ENCODE measurements at regions not wholly inside any gene's neighbourhood (a gene's known extent, or its start where the extent isn't known, plus 50 kb on each side); places are given as distances from the start of the nearest gene placed in this dataset.

DNA sequence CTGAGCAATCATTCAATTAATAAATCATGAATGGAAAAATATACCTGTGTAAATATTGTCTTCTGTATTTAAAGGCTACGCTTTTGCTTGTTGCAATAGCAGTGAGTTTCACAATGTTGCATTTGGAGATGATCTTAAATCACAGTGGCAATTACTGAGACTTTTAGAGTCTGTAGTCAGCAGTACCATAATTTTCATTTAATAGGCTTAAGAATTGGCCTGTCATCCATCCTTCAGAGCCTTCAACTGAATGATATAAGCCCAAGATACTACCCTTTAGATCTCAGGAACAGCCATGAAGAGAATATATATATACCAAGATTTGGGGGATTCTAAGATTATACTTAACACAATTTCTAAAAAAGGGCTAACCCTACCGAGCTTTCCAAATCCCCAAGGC lies 458.1 kb downstream of the GBE1 start:
- no peak overlapping the region for H3K27ac ChIP-seq
- TF ChIP-seq, protein P1, sequence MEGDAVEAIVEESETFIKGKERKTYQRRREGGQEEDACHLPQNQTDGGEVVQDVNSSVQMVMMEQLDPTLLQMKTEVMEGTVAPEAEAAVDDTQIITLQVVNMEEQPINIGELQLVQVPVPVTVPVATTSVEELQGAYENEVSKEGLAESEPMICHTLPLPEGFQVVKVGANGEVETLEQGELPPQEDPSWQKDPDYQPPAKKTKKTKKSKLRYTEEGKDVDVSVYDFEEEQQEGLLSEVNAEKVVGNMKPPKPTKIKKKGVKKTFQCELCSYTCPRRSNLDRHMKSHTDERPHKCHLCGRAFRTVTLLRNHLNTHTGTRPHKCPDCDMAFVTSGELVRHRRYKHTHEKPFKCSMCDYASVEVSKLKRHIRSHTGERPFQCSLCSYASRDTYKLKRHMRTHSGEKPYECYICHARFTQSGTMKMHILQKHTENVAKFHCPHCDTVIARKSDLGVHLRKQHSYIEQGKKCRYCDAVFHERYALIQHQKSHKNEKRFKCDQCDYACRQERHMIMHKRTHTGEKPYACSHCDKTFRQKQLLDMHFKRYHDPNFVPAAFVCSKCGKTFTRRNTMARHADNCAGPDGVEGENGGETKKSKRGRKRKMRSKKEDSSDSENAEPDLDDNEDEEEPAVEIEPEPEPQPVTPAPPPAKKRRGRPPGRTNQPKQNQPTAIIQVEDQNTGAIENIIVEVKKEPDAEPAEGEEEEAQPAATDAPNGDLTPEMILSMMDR (IDR thresholded peaks at IDR 0.05), result no peak
- TF ChIP-seq ZFX (IDR thresholded peaks at IDR 0.05; ENCODE audit: borderline replicate concordance), result no peak

DNA sequence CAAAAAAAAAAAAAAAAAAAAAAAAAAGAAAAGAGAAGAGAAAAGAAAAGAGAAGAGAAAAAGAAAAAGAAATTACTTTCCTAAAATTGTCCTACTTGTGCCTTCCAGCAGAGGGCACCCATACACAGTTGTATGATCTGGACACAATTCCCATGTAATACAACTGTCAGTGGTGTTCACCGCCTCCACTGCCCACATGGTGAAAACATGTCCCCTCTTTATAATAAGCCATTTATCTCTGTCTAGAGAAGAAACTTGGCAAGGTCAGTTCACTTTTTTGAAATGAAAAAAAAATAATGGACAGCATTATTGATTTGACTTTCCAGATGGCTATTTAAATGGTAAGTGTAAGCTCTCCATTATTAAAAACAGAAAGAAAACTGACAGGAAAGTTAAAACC lies 459.4 kb downstream of the GBE1 start:
- H3K27ac ChIP-seq, result no peak overlapping the region
- TF ChIP-seq, protein P1 (IDR thresholded peaks at IDR 0.05), result peak; percentile 89
- no peak for TF ChIP-seq ZFX (IDR thresholded peaks at IDR 0.05; ENCODE audit: borderline replicate concordance)

DNA sequence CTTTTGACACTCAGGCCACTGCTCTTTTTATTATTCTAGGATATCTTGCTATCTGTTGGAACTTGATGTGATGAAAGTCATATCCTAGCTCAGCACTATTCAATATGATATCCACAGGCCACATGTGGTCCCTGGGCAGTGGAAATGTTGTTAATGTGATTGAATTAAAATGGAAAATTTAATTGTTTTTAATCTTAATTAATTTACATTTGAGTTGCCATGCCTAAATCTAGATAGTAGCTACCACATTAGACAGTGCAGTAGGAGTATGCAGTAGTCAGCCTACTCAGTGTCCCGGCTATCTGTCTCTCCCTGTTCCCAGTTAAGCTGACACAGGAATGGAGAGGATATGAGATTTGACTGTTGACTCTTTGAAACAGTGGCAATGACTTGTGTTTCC lies 460.2 kb downstream of the GBE1 start:
- TF ChIP-seq, protein P1 (IDR thresholded peaks at IDR 0.05), result no peak
- TF ChIP-seq ZFX (IDR thresholded peaks at IDR 0.05; ENCODE audit: borderline replicate concordance), result no peak
- no peak overlapping the region for H3K27ac ChIP-seq

DNA sequence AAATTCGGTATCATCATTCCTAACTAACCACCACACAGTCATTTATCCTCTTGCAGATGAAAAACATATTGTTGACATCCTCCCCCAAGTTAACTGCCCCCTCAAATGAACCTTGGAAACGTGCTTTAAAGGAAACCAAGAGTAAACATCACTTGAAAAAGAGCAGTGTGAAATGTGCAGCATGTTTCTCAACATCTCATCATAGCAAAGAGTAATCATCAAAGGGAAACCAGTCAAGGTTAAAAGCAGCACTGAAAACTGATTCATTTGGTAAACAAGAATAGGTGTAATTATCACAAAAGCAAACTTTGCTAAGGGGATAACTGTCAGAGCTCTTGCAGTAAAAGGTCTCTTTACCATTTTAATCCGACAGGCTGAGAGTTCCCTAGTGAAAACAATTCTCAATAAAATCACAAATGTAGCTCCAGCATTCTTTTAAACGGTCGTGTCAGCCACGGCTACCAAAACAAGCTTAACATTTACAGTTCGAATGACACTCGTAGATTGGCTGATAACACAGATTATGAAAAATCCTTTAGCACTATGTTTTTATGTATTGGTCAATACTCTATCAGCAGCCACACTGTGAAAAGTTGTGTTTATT lies 461.0 kb downstream of the GBE1 start:
- no peak overlapping the region for H3K27ac ChIP-seq
- TF ChIP-seq, protein P1 (IDR thresholded peaks at IDR 0.05), result no peak
- TF ChIP-seq ZFX (IDR thresholded peaks at IDR 0.05; ENCODE audit: borderline replicate concordance), result no peak

DNA sequence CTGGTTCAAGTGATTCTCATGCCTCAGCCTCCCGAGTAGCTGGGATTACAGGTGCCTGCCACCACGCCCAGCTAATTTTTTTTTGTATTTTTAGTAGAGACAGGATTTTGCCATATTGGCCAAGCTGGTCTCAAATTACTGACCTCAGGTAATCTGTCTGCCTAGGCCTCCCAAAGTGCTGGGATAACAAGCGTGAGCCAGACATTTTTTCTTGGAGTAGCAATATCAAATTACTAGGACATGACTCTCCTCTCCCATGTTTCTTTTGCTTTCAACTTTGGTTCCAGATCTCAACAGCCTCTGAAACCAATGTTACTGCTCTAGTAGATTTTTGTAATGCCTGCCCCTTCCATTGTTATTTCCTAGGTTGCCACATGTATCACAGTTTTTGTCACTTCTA lies 462.0 kb downstream of the GBE1 start:
- no peak overlapping the region for H3K27ac ChIP-seq
- TF ChIP-seq, protein P1 (IDR thresholded peaks at IDR 0.05), result no peak
- TF ChIP-seq ZFX (IDR thresholded peaks at IDR 0.05; ENCODE audit: borderline replicate concordance), result no peak

DNA sequence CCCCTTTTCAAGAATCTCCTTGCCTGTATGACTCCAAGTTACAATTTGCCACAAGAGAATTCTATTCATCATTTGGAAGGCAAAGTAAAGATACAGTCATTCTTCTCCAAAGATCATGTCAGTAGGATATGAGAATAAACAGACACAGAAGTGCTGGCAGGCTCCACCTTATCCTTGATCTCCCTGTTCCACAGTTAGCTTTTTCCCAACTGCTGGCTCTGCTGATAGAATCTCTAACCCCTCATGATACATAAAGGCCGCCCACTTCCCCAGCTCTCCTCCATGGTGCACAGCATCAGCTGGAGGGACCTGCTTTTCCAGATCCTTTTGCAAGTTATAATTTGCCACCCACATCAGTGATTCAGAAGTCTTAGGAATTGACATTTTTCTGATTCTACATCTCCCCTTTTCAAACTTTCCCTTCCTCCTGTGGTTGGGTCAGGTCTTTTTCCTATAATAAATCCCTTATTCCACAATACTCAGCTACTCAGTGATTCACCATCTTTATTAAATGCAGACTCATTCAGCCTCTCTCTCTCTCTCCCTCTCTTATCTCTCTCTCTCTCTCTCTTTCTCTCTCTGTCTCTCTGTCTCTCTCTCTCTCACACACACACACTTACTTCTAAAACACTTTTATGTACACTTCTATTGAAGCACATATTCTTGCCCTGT lies 465.4 kb downstream of the GBE1 start:
- no peak overlapping the region for H3K27ac ChIP-seq
- no peak for TF ChIP-seq ZFX (IDR thresholded peaks at IDR 0.05; ENCODE audit: borderline replicate concordance)
- TF ChIP-seq, protein P1 (IDR thresholded peaks at IDR 0.05), result no peak

DNA sequence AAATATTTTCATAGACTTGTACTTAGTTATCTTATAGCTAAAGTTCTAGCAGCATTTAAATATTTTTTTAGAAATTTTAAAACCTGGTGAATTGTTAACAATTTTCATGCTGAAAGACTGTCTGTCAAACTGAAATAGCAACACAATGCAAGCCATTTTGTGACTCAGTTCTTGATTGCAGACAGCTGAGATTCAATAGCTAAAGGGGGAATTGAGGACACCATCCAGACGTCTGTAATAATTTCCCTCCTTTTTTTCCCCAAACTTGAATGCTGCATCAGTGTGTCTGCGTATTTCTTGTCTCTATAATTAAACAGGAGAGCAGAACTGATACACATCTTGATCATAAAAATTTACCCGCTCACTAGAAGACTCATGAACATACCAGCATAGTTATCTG lies 468.3 kb downstream of the GBE1 start:
- TF ChIP-seq, protein P1 (IDR thresholded peaks at IDR 0.05), result no peak
- TF ChIP-seq ZFX (IDR thresholded peaks at IDR 0.05; ENCODE audit: borderline replicate concordance), result no peak
- no peak overlapping the region for H3K27ac ChIP-seq

Data from 22Rv1 (cell line).